Muscle of leg (tissue), 3 donors: ENCODE measurements at regions not wholly inside any gene's neighbourhood (a gene's known extent, or its start where the extent isn't known, plus 50 kb on each side); places are given as distances from the start of the nearest gene placed in this dataset.
"Not testable (repeated sequence)": the region's sequence is repeated elsewhere in the genome, so short reads cannot be mapped to it uniquely, and the experiment has no call there.

ENCODE experiments used
- DNase-seq: peaks from one replicate; pipeline ENCODE4 v3.0.0; 2013
- H3K27ac ChIP-seq: one replicate; pipeline ENCODE4 v1.5.1; 2013; ENCODE audit warnings: mild to moderate bottlenecking, low read length, control low read depth
- H3K27me3 ChIP-seq: one replicate; pipeline ENCODE4 v1.6.1; 2013; ENCODE audit warnings: low read length; ENCODE audit not compliant: control insufficient read depth, insufficient read depth
- H3K36me3 ChIP-seq: one replicate; pipeline ENCODE4 v1.6.1; 2013; ENCODE audit warnings: low read length; ENCODE audit not compliant: control insufficient read depth, insufficient read depth
- H3K4me1 ChIP-seq: one replicate; pipeline ENCODE4 v1.6.1; 2013; ENCODE audit warnings: low read length; ENCODE audit not compliant: control insufficient read depth, insufficient read depth
- H3K4me3 ChIP-seq: one replicate; pipeline ENCODE4 v1.5.1; 2013; ENCODE audit warnings: low read length, control low read depth
- H3K9me3 ChIP-seq: replicated peaks from 2 replicates; pipeline ENCODE4 v1.6.1; 2013; ENCODE audit warnings: low read depth, low read length; ENCODE audit not compliant: control insufficient read depth
- WGBS: methylation state at CpG from one replicate; pipeline ENCODE4 v1.1.5; 2013; ENCODE audit warnings: missing lambda C conversion rate; ENCODE audit not compliant: insufficient coverage; 5-methylcytosine and 5-hydroxymethylcytosine counted together

DNA sequence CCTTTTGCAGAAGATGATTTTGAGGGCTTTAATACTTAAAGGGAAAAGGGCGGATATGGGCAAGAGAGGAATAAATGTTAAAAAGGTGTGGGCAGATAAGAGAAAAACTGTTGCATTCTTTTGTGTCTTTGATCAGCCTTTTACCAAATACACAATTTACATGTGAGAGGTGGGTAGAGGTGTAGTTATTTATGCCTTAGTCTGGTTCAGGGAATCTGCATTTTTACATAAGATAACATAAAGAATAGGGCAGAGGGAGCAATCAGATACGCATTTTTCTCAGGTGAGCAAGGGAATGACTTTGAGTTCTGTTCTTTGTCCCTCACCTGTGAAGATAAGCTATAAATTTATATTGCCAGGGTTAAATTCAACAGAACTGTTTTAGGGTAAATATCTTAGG lies 708.4 kb upstream of the SLITRK1 start:
- H3K4me1 ChIP-seq = no peaks in the 10 kb centered on the region
- H3K36me3 ChIP-seq = no peaks in the 10 kb centered on the region
- H3K4me3 ChIP-seq = no peak overlapping the region
- no peak for DNase-seq
- WGBS = 80% methylated on average over 1 of the region's 2 CpGs
- H3K27ac ChIP-seq = no peak overlapping the region
- H3K9me3 ChIP-seq = no peaks in the 10 kb centered on the region
- H3K27me3 ChIP-seq = no peaks in the 10 kb centered on the region

- Histone ChIP-seq H3K36me3 (no peaks in the 10 kb centered on the region), H3K4me1 (no peaks in the 10 kb centered on the region), H3K4me3 (no peak overlapping the region), H3K9me3 (no peaks in the 10 kb centered on the region), H3K27ac (no peak overlapping the region), H3K27me3 (no peaks in the 10 kb centered on the region)
- DNase-seq = no peak
- no CpG with 5 or more reads among the region's 1 CpG for whole genome bisulfite sequencing
Measured at GRCh38 chr13:84588023-84588422, 705.7 kb upstream of the SLITRK1 start.

DNA sequence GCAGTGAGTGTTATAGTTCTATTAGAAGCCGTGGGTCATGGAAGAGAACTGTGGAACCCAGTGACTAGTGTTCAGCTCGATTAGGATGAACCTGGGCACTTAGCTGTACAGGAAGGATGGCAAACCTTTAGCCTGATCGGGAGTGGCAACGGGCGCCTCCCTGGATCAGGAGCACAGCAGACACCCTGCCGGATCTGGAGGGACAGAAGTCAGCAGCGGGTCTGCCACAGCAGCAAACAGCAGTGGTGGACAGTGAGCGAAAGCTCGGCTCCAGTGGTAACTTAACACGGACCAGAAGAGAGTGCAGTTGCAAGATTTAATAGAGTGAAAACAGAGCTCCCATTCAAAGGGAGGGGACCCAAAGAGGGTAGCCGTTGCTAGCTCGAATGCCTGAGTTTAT lies 697.6 kb upstream of the SLITRK1 start:
- not testable (repeated sequence) for DNase-seq

DNA sequence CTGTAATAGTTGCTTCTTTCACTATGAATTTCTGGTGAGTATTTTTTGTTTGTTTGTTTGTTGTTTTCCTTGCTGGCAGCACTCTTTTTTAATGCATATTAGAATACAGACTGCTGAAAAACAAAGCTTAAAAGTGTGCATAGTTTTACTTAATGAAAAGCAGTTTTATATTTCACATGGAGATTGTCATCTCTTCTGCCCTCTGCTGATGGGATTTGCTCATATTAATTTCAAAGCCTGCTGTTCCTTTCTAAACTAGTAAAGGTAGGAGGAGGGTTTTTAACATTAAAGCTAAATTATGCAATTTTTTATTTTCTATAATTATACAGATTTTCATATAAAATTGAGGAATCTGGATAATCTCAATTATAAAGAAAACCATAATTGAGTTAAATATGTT lies 692.6 kb upstream of the SLITRK1 start:
- no peaks in the 10 kb centered on the region for H3K4me1 ChIP-seq
- no peak overlapping the region for H3K27ac ChIP-seq
- H3K27me3 ChIP-seq = no peaks in the 10 kb centered on the region
- H3K9me3 ChIP-seq = no peaks in the 10 kb centered on the region
- peak; percentile 24 for DNase-seq
- no peak overlapping the region for H3K4me3 ChIP-seq
- H3K36me3 ChIP-seq = no peaks in the 10 kb centered on the region

More for the DNA sequence above, 697.6 kb upstream of the SLITRK1 start:
- not testable (repeated sequence) for H3K9me3 ChIP-seq, H3K27ac ChIP-seq, H3K4me3 ChIP-seq, H3K36me3 ChIP-seq, H3K27me3 ChIP-seq, H3K4me1 ChIP-seq
- 95% methylated on average over 9 of the region's 12 CpGs for WGBS

- no peak overlapping the region for H3K27ac ChIP-seq
Measured at GRCh38 chr13:84571264-84571663, 689.0 kb upstream of the SLITRK1 start.

DNA sequence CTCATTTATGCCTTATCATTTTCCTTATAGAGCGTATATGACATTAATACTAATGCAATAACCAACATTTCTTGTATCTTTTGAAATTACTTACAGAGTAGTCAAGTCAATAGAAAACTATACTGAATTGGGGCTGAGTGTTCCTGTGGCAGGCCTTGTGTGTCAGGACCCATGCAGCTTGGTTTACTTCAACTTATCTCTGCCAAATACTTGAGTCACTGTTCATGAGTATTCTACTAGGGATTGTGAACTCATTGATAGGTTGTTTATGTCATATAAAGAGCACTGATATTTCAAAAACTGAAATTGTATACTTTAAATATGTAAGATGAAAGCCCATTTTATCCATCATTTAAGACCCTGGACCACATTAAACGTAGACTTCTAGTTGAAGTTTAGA lies 688.6 kb upstream of the SLITRK1 start:
- no peak overlapping the region for H3K27ac ChIP-seq
- H3K9me3 ChIP-seq = no peaks in the 10 kb centered on the region
- DNase-seq = no peak
- no peaks in the 10 kb centered on the region for H3K27me3 ChIP-seq
- WGBS = no CpG with 5 or more reads among the region's 2 CpGs
- no peaks in the 10 kb centered on the region for H3K4me1 ChIP-seq
- H3K4me3 ChIP-seq = no peak overlapping the region
- H3K36me3 ChIP-seq = no peaks in the 10 kb centered on the region

More at GRCh38 chr13:84571264-84571663, 689.0 kb upstream of the SLITRK1 start:
- H3K36me3 ChIP-seq = no peaks in the 10 kb centered on the region
- WGBS = no CpG with 5 or more reads among the region's 3 CpGs
- H3K27me3 ChIP-seq = no peaks in the 10 kb centered on the region
- H3K9me3 ChIP-seq = no peaks in the 10 kb centered on the region
- H3K4me1 ChIP-seq = no peaks in the 10 kb centered on the region
- H3K4me3 ChIP-seq = no peak overlapping the region
- DNase-seq = no peak

GRCh38 chr13:84569366-84569765 lies 687.1 kb upstream of the SLITRK1 start:
- no peaks in the 10 kb centered on the region for H3K9me3 ChIP-seq
- no peaks in the 10 kb centered on the region for H3K36me3 ChIP-seq
- H3K4me3 ChIP-seq = no peak overlapping the region
- H3K27me3 ChIP-seq = no peaks in the 10 kb centered on the region
- H3K27ac ChIP-seq = no peak overlapping the region
- no peak for DNase-seq
- WGBS = no CpG with 5 or more reads among the region's 1 CpG
- no peaks in the 10 kb centered on the region for H3K4me1 ChIP-seq

- H3K27me3 ChIP-seq = no peaks in the 10 kb centered on the region
- H3K27ac ChIP-seq = no peak overlapping the region
- no peaks in the 10 kb centered on the region for H3K4me1 ChIP-seq
- DNase-seq = no peak
- 30% methylated on average over 1 of the region's 1 CpG for WGBS
- H3K36me3 ChIP-seq = no peaks in the 10 kb centered on the region
- no peaks in the 10 kb centered on the region for H3K9me3 ChIP-seq
- no peak overlapping the region for H3K4me3 ChIP-seq
Measured at GRCh38 chr13:84567848-84568247, 685.6 kb upstream of the SLITRK1 start.

- DNase-seq = no peak
- 81% methylated on average over 2 of the region's 2 CpGs for WGBS
- Histone ChIP-seq H3K4me3 (no peak overlapping the region), H3K36me3 (no peaks in the 10 kb centered on the region), H3K9me3 (no peaks in the 10 kb centered on the region), H3K27ac (no peak overlapping the region), H3K4me1 (no peaks in the 10 kb centered on the region), H3K27me3 (no peaks in the 10 kb centered on the region)
Measured at GRCh38 chr13:84566780-84567179, 684.5 kb upstream of the SLITRK1 start.

DNA sequence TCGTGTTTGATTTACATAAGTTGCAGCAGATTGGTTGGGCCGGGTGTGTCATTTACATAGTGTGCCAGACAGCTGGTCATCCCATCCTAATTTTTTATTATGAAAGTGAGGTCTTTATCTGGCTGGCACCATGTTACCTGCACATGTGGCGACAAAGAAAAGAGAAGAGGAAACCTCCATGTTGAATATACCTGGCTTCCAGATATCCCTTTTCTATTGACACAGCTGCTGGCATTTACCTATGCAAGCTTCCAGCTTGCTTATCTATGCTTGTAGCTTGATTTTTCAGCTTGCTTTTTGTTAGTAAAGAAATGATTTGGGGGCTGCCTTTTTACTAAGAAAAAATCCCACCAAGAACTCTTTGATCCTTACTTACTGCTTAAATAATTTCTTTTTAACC lies 681.3 kb upstream of the SLITRK1 start:
- no peaks in the 10 kb centered on the region for H3K36me3 ChIP-seq
- H3K27ac ChIP-seq = no peak overlapping the region
- H3K4me3 ChIP-seq = no peak overlapping the region
- no CpG with 5 or more reads among the region's 3 CpGs for WGBS
- DNase-seq = no peak
- H3K9me3 ChIP-seq = no peaks in the 10 kb centered on the region
- no peaks in the 10 kb centered on the region for H3K27me3 ChIP-seq
- no peaks in the 10 kb centered on the region for H3K4me1 ChIP-seq

GRCh38 chr13:84553227-84553626 lies 671.0 kb upstream of the SLITRK1 start:
- H3K4me3 ChIP-seq = no peak overlapping the region
- no peaks in the 10 kb centered on the region for H3K27me3 ChIP-seq
- WGBS = no CpG with 5 or more reads among the region's 5 CpGs
- no peaks in the 10 kb centered on the region for H3K36me3 ChIP-seq
- H3K9me3 ChIP-seq = no peaks in the 10 kb centered on the region
- H3K4me1 ChIP-seq = no peaks in the 10 kb centered on the region
- DNase-seq = no peak
- no peak overlapping the region for H3K27ac ChIP-seq
